K562 (cell line): ENCODE measurements at regions not wholly inside any gene's neighbourhood (a gene's known extent, or its start where the extent isn't known, plus 50 kb on each side); places are given as distances from the start of the nearest gene placed in this dataset.

Experiments used
- AFF1 ChIP-seq, 2 experiments: fragments of 450-650 bp; IDR thresholded peaks; 2 replicates each; pipeline ENCODE4 v1.6.1; 2018; ENCODE audit warnings: mild to moderate bottlenecking in 2 of 2, low read depth in 1 of 2; ENCODE audit not compliant: partially characterized antibody in 2 of 2
- BRF2 ChIP-seq: IDR thresholded peaks from 3 replicates; pipeline ENCODE4 v1.6.1; 2011; ENCODE audit warnings: borderline replicate concordance, mild to moderate bottlenecking; ENCODE audit not compliant: insufficient read length, insufficient read depth
- CSDE1 ChIP-seq, 2 experiments: fragments of 450-650 bp; IDR thresholded peaks; 2 replicates each; pipeline ENCODE4 v1.6.1; 2016; ENCODE audit warnings: mild to moderate bottlenecking in 1 of 2
- GTF2F1 ChIP-seq: IDR thresholded peaks from 2 replicates; pipeline ENCODE4 v1.6.1; 2011; ENCODE audit warnings: low read depth, low read length, improper control_type of control experiment
- IFI16 ChIP-seq: fragments of 250-450 bp; sonication (Bioruptor Pico); IDR thresholded peaks from 2 replicates; pipeline ENCODE4 v2.1.2; 2022; ENCODE audit warnings: mild to moderate bottlenecking, inconsistent platforms
- LARP7 ChIP-seq: fragments of 450-650 bp; IDR thresholded peaks from 2 replicates; pipeline ENCODE4 v1.6.1; 2016
- NFYB ChIP-seq: IDR thresholded peaks from 2 replicates; pipeline ENCODE4 v1.6.1; 2011; ENCODE audit warnings: mild to moderate bottlenecking, moderate library complexity; ENCODE audit not compliant: insufficient read length; ENCODE audit errors: extremely low read depth
- PML ChIP-seq: IDR thresholded peaks from 2 replicates; pipeline ENCODE4 v1.6.1; 2012; ENCODE audit warnings: low read length, inconsistent platforms
- POLR2A ChIP-seq: fragments of 450-650 bp; conservative IDR thresholded peaks from 2 replicates; pipeline ENCODE4 v1.6.1; 2016
- SP1 ChIP-seq: sonication (generic); formaldehyde crosslinking; IDR thresholded peaks from 2 replicates; pipeline ENCODE4 v1.8.1; 2022; ENCODE audit warnings: mild to moderate bottlenecking, missing genetic modification reagents
- TF ChIP-seq, protein P1 (sequence below), 3 experiments: IDR thresholded peaks in 2 of 3; conservative IDR thresholded peaks in 1 of 3; 2 replicates each; pipeline ENCODE4 v1.5.1; 2011 to 2012; ENCODE audit warnings: low read length in 3 of 3, mild to moderate bottlenecking in 3 of 3, control low read depth in 2 of 3, improper control_type of control experiment in 1 of 3, inconsistent platforms in 1 of 3, low read depth in 1 of 3, mixed read lengths in 1 of 3, moderate library complexity in 1 of 3; ENCODE audit not compliant: insufficient read depth in 2 of 3
- TF ChIP-seq, protein P2 (sequence below): fragments of 450-650 bp; formaldehyde crosslinking; IDR thresholded peaks from 2 replicates; pipeline ENCODE4 v1.4.0; 2022; ENCODE audit warnings: missing genetic modification characterization

DNA sequence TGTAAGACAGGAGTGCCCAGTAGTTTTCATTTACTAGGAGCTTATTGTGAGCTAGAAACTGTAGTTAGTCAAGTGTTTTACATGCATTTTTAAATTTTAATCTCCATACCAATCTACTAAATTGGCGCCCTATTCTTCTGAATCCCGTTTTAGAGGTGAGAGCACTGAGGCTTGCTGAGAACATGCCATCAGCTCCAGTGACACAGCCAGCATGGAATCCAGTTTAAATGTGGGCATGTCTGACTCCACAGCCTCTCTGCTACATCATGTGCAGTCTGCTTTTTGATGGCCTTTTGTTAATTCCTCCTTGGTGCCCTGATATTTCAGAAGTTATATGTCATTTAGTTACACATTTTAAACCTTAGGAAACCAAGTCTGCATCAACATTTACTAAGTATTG is 325.4 kb downstream of the DLEU7 start:
- TF ChIP-seq, protein P1, sequence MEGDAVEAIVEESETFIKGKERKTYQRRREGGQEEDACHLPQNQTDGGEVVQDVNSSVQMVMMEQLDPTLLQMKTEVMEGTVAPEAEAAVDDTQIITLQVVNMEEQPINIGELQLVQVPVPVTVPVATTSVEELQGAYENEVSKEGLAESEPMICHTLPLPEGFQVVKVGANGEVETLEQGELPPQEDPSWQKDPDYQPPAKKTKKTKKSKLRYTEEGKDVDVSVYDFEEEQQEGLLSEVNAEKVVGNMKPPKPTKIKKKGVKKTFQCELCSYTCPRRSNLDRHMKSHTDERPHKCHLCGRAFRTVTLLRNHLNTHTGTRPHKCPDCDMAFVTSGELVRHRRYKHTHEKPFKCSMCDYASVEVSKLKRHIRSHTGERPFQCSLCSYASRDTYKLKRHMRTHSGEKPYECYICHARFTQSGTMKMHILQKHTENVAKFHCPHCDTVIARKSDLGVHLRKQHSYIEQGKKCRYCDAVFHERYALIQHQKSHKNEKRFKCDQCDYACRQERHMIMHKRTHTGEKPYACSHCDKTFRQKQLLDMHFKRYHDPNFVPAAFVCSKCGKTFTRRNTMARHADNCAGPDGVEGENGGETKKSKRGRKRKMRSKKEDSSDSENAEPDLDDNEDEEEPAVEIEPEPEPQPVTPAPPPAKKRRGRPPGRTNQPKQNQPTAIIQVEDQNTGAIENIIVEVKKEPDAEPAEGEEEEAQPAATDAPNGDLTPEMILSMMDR (IDR thresholded peaks at IDR 0.05 in 2 of 3, conservative IDR thresholded peaks at IDR 0.05 in 1 of 3; ENCODE audit: insufficient read depth in 2 of 3, low read depth in 1 of 3, low read length in 3 of 3) = no peak
- TF ChIP-seq NFYB (no peak), AFF1 (IDR thresholded peaks at IDR 0.05; ENCODE audit: low read depth in 1 of 2, partially characterized antibody in 2 of 2) (no peak), IFI16 (CRISPR knock-in tag) (no peak), GTF2F1 (no peak), BRF2 (no peak), SP1 (CRISPR knock-in tag) (no peak), POLR2A (no peak), CSDE1 (IDR thresholded peaks at IDR 0.05) (no peak), LARP7 (no peak), PML (no peak)
- TF ChIP-seq, protein P2, sequence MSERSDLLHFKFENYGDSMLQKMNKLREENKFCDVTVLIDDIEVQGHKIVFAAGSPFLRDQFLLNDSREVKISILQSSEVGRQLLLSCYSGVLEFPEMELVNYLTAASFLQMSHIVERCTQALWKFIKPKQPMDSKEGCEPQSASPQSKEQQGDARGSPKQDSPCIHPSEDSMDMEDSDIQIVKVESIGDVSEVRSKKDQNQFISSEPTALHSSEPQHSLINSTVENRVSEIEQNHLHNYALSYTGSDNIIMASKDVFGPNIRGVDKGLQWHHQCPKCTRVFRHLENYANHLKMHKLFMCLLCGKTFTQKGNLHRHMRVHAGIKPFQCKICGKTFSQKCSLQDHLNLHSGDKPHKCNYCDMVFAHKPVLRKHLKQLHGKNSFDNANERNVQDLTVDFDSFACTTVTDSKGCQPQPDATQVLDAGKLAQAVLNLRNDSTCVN (CRISPR knock-in tag) = no peak
